NCI-H1105 (cell line): ENCODE measurements at regions not wholly inside any gene's neighbourhood (a gene's known extent, or its start where the extent isn't known, plus 50 kb on each side); places are given as distances from the start of the nearest gene placed in this dataset.
"Not testable (repeated sequence)": the region's sequence is repeated elsewhere in the genome, so short reads cannot be mapped to it uniquely, and the experiment has no call there.

Source experiments
- DNase-seq: peaks from one replicate; lab custom pipeline; 2025; lab: John Stamatoyannopoulos, UW

DNA sequence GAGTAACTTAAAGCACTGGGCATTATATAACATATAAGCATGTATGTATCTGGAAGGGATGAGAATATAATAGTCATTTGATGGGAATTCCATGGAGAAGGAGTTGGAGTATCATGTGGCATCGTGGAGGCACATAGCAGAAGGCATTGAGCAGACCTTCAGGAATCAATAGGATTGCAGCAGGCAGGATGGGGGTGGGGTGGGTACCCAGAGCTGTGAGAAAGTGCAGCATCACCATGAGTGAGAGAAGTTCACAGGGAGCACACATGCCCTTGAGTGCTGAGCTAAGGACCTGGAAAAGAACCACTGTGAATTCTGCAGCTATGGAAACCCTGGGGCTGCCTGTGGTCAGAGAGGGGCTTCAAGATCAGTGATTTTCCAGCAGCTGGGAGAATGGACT, 57.3 kb downstream of the MED10 start:
- no peak for DNase-seq

DNA sequence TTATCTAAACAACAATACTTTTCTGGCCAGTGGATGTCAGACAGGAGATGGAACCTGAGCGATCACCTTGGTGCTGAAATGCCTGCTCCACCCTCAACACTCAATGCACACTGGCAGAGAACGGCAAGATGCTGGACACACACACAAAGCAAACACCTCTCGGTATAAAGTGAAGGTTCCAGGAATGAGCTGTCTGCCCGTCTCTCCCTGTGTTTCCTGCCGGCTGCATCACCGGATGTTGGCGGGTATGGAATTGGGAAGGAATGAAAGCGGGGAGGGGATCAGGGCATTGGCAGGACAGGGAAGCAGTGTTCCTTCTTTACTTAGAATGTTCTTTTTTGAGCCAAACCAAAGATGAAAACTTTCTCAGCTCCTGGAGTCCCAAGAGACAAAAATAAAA, 59.2 kb downstream of the MED10 start:
- DNase-seq = no peak

DNA sequence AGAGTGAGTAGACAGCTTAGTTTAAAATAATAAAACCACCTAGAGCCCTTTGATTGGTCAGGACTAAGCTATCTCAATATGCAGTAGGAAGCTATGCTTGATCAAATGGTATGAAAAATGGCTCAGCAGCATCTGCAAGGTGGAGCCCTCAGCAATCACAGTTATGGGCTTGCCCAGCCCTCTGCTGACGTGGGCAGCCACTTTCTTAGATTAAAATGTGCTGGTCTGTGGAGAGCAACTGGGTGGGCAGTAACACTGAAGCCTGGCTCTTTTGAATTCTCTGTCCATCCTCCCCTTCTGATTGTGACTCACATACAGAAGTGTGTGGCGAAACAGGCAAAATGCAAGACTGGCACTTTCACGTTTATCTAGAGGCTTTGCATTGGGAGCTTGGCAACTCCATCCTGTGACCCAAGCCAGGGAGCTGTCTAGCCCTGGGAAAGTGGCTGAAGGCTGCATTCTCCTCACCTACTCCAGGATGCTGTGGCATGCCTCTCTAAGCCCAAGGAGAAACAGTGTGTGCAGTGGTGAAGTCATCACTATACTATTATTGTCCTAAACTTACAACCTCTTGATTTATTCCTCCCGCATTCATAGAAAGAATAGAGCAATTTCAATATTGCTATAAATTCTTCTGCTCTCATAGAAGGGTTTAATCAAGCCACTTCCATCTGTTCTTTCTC, 61.1 kb downstream of the MED10 start:
- DNase-seq = no peak

DNA sequence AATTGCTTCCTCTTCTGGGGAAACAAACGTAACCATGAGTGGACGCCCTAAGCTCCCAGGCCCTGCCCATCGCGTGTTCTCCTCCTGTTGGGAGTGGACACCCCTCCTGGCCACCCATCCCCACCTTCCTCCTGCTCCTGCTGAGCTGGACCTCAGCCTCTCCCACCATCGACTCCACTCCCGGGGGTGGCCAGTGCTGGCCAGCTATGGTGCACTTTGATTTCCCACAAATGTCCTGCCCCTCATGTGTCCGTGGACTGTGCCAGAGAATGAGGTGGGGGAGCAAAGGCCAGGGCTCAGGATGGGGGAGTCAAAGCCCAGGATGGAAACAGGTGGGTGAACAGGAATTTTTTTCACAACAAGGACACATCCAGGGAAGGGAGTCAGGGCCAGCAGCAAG, 62.8 kb downstream of the MED10 start:
- DNase-seq = no peak

DNA sequence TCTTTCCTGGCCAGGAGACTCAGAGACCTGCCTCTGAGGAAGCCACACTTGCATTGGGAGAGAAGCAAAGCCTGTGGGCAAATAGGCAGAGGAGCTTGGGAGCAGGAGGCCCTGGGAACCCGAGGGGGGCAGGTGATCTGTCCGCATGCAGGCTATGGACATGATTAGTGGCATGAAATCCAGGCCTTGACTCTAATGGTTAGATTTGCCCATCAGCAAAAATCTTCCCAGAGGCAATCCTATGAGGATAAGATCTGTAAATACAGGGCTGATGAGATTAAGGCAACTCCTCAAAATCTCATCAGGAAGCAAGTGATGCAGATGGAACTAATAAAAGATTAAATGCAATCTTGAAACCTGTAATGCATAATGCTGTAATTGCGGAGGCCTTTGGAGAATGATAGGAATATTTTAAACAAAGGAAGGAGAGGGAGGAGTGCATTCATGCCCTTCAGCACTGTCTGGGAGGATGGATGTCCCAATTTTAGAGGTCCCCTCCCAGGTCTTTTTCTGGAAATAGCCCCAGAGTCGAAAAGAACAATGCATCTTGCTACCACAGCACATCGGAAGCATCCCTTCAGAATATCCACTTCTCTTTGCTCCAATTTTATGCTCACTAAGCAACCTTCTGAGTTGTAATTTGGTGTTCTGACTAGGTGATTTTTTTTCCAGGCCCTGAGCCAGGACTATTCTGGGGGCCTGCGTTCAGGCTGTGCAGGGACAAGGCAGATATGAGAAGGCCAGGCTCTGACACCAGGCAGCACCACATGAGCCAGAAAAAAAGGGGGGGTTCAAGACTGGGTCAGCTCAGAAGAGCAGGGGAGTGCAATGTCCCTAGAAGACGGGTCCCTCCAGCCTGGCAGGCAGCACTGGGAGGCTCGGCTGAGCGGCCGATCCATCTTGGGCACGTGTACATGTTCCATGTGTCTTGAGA, 66.5 kb downstream of the MED10 start:
- DNase-seq = no peak

DNA sequence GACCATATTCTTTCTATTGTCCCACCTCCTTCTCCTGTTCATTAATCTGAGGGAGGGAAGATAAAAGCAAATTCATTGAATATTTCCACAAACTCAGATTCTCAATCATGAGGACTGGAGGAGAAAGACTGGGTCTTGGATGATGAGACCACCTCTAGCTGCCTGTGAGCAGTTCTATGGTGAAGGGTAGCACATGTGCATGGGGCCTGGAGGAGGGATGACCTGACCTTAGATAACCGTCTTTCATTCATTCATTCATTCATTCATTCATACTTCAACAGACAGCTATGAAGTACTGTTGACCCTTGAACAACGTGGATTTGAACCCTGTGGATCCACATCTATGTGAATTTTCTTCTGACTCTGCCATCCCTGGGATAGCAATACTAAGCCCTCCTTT, 68.4 kb downstream of the MED10 start:
- no peak for DNase-seq

DNA sequence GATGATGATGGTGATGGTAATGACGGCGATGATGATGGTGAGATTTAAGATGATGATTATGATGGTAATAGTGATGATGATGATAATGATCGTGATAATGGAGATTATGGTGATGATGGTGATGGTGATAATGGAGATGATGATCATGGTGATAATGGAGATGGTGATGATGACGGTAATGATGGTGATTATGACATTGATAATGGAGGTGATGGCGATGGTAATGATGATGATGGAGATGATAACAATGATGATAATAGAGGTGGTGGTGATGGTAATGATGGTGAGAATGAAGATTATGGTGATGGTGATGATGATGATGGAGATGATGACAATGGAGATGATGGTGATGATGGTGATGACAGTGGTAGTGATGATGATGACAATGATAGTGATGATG, 69.7 kb downstream of the MED10 start:
- DNase-seq = no peak

DNA sequence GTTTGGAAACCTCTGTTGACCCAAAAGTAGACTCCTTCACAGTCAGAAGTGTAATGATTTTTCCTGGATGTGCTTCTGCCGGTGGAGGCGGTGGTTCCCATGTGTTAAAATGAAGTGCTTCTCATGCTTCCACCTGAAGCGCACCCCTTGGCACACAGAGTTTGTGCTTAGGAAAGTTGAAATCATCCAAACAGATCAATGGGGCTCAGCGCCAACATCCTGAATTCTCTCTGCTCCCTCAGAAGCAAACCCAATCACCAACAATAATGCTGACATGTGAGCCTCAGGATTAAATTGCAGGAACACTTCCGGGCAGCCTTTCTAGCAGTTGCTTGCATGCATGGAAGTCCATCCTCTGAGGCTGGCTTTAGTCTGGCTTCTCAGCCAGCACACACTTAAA, 71.0 kb downstream of the MED10 start:
- DNase-seq = no peak

DNA sequence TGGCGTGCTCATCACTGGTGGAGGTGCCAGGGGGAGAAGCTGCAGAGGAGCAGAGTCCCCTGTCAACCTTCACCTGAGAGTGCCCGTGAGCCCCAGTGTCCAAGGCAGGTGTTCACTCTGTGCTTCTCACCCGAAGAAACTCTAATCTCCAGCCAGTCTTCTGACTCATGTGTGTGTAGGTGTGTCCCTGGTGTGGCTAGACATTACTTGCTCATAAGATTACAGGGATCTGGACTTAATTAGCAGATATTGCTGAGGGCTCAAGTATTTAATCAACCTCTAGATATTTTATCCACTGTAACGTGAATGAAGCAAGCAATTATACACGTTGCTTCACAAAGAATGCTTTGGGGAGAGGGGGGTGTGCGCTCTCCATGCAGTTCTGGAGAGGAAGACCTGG, 72.5 kb downstream of the MED10 start:
- no peak for DNase-seq

DNA sequence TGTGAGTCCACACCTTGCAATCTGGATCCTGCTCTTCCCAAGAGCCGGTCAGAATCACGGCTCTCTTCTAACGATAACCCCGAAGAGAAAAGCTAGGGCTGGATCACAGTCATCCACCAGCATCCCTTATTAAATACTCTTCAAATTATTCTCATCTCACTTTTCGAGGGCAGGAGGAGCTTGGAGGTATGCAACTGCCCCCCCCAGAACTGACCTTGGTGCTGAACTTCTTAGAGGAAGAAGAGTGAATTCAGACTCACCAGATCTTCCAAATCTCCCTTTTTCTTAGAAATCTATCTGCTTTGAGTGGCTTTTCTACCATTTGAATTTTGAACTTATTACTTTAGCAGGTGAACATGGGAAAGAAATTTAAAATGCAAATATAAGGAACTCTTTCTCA, 75.7 kb downstream of the MED10 start:
- DNase-seq = no peak

DNA sequence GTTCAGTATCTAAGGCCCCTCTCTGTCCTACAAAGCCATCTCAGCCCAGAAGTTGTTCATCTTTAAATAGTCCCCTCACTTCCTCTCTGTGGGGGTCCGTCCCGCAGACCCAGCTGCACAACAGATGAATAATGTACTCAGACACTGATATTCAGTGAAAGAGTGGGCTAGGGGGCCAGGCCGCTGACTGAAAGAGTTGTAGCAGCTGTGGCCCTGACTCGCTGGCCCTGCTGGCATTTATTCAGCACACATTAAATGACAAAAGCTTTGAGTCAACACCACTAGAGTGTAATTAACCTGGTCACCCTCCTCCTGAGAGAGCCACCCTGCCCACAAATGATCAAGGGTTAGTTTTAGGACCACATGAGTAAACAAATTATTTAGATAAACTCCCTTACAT, 76.3 kb downstream of the MED10 start:
- no peak for DNase-seq

DNA sequence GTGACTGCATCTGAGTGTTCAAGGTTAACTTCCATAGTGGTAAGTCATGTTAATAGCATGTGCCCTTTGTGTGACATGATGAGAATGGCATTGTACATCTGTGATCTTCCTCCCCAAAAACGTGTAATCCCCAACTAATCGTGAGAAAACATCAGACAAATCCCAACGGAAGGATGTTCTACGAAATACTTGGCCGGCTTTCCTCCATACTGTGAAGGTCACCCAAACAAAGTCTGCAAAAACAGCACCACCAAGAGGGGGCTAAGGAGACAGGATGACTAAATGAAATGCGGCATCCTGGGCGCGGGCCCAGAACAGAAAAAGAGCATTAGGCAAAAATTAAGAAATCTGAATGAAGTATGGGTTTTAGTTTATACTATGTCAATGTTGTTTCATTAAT, 81.8 kb downstream of the MED10 start:
- no peak for DNase-seq

DNA sequence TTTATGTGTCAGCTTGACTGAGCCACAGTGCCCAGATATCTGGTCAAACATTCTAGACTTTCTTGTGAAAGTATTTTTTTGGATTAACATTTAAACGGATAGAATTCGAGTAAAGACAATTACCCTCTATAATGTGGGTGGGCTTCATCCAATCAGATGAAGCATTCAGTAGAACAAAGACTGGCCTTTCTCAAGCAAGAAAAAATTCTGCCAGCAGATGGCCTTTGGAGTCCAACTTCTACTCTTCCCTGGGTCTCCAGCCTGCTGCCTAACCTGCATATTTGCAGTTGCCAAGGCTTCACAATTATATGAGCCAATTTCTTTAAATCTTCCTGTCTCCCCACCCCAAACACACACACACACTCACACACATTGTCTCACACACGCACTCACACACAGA, 86.4 kb downstream of the MED10 start:
- peak; percentile 59 for DNase-seq

DNA sequence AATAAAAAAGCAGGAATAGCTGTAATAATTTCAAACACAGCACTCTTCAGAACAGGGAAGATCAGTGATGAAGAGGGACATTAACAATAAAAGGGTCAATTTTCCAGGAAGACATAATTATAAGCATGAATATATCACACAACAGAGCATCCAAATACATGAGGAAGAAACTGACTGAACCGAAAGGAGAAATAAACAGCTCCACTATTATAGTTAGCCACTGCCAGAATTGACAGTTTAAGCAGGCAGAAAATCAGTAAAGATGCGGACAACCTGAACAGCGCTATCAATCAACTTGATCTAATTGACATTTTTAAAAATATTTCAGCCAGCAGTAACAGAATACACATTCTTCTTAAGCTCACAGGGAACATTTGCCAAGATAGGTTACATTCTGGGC, 89.1 kb downstream of the MED10 start:
- DNase-seq = no peak

DNA sequence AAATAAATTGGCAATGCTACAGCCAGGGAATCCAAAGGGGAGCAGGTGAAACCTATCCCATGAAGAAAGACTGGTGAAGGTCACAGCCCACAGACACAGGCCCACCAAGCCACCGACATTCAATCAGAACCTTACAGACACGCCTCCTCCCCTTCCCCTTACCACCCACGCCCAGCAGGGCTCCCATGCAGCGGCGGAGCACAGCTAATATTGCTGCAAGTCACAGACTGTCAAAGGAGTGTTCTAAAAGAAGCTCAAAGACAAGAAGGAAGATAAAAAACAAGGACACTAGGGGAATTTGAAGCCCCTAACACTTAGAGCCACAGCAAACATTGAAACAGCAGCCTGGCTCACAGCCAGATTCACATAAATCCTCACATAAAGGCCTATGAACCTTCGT, 91.2 kb downstream of the MED10 start:
- DNase-seq = no peak

DNA sequence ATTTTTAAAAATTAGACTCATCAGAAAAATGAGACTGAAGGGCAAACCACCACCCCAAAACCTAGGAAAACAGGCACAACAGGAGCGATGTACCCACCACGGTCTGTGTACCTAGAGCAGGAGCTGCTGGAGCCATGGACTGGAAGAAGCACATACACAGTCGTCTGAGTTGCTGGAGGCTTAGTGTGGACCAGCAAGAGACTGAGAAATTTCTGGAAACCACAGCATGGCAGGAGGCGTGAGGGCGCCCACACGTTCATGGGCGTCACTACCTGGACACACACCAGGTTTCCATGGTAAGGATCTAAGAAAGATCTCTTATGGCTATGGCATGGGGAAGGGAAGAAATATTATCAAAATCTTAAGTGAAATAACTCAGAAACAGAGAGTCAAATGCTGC, 91.9 kb downstream of the MED10 start:
- no peak for DNase-seq

DNA sequence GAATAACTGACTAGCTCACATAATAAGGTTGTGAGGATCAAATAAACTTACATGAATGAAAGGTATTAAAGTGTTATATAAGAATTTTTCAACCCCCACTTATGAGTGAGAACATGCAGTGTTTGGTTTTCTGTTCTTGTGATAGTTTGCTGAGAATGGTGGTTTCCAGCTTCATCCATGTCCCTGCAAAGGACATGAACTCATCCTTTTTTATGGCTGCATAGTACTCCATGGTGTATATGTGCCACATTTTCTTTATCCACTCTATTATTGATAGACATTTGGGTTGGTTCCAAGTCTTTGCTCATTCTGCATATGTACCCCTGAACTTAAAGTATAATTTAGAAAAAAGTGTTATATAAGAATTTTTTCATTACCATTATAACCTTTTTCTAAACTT, 93.9 kb downstream of the MED10 start:
- not testable (repeated sequence) for DNase-seq

DNA sequence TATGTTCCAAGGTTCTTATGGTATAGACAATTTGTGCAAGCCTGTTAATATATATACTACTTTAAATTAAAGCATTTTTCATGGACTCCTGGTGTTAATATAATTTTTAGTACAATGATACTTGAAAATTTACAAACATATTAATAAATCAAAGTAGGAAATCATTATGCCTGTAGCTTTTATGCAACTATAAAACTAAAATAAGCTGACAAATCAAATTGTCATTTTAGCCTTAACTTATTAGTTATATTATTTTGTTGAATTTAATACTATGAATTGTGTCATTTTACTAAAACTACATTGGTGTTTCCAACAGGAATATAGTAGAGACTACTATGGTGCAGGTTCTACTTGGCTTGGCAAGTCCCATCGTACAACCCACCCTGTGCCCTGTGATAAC, 96.0 kb downstream of the MED10 start:
- DNase-seq = no peak

DNA sequence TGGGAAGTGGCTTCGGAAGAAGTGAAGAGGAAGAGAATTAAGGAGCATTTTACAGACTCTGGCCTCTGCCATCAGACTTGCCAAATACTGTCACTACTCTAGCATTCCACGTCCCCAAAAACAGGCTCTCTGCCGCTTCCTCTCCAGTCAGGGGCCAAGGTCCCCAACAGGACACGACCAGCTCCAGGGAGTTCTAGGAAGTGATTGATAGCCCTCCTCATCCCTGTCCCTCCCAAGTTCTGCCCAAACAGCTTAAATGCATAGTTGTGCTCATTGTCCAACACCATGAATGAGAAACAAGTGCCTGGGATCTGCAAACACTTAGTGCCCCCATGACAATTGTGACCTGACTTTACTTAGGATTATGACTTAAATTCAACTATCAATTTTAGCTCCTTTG, 96.5 kb downstream of the MED10 start:
- no peak for DNase-seq

DNA sequence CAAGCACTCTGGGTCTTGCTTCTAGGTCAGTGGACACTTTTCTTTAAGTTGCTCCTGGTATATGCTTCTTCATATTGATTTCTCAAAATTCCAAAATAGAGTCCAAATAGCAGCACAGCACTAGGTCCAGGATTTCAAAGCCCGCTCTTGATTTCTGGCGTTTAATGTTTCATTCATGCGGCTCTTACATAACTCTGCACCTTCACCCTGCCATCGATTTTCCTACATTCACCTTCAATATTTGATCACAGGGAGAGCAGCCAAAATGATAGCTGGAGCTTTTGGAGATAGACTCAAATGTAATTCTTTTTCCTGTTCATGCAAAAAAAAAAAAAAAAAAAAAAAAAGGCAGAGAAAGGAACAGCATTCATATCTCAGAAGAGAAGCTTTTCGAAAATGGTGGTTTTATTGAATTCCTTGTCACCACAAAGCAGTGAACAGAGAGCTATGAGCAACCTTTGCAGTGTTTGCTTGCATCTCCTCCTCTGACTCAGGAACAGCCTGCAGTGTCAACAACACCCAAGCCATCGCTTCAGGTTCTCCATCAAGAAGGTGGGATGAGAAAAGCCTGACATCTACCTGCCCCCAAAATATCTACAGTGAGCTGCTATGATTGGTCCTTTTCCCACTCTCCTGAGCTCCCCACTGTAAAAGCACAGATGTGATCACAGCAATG, 97.8 kb downstream of the MED10 start:
- DNase-seq = no peak

DNA sequence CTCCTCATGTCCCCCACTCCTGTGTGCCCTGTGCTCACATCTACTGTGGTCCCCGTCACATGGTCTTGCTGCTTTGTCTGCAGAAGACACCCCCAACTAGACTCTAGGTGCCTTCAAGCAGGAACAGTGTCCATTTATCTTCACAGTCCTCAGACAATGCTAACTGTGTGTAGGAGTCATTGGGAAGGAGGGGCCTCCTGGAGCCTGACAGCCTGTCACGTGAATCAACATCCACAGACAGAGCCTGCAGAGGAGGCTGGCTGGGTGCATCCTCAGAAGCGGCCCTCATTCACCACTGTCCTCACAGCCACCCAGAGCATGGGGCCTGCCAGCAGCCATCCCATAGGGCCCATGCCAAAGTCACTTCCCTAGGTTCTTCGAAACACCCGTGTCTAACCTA, 98.7 kb downstream of the MED10 start:
- no peak for DNase-seq

DNA sequence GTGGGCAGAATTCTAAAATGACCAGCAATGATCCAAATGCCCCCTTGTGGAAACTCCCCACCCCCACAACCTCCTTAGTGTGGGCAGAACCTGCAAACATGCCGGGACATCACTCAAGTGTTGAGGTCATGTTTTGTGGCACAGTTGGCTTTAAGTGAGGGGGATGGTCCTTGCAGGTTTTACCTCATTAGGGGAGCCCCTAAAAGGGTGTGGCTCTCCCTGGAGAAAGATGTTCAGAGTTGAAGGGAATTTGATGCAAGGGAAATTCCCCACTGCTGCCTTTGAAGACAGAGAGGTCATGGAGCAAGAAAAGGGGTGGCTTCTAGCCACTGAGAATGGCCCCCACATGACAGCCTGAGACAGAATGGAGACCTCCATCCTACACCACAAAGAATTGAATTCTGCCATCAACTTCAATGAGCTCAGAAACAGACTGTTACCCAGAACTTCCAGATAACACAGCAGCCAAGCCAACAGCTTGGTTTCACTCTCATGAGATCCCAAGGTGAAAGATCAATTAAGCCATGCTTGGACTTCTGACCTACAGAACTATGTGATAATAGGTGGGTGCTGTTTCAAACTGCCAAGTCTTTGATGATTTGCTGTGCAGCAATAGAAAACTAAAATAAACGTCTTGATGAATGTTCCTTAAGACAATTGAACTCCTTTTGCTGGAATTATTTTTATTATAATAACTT, 103.4 kb downstream of the MED10 start:
- no peak for DNase-seq
